KMS-11 (cell line): ENCODE measurements at regions not wholly inside any gene's neighbourhood (a gene's known extent, or its start where the extent isn't known, plus 50 kb on each side); places are given as distances from the start of the nearest gene placed in this dataset.
"Not testable (repeated sequence)": the region's sequence is repeated elsewhere in the genome, so short reads cannot be mapped to it uniquely, and the experiment has no call there.

Source experiments
- H2AFZ ChIP-seq: fragments of 200-600 bp; sonication (generic); 2 replicates; pipeline ENCODE4 v1.6.1; 2016; ENCODE audit warnings: antibody characterized with exemption, mixed run types, low read depth
- H3K27ac ChIP-seq: fragments of 200-600 bp; sonication (generic); 2 replicates; pipeline ENCODE4 v1.6.1; 2016; ENCODE audit warnings: mild to moderate bottlenecking, mixed run types
- H3K27me3 ChIP-seq: fragments of 200-600 bp; sonication (generic); 2 replicates; pipeline ENCODE4 v1.6.1; 2017; ENCODE audit warnings: mild to moderate bottlenecking, low read depth, mixed run types, moderate library complexity; ENCODE audit not compliant: insufficient read depth
- H3K36me3 ChIP-seq: fragments of 200-600 bp; sonication (generic); 2 replicates; pipeline ENCODE4 v1.6.1; 2017; ENCODE audit warnings: mild to moderate bottlenecking, mixed run types; ENCODE audit not compliant: insufficient read depth
- H3K4me1 ChIP-seq: fragments of 200-600 bp; sonication (generic); 2 replicates; pipeline ENCODE4 v1.6.1; 2016; ENCODE audit warnings: mild to moderate bottlenecking, low read depth, mixed run types; ENCODE audit not compliant: poor library complexity, severe bottlenecking
- H3K4me2 ChIP-seq: fragments of 200-600 bp; sonication (generic); 2 replicates; pipeline ENCODE4 v1.7.0; 2016; ENCODE audit warnings: mild to moderate bottlenecking, mixed run types
- H3K4me3 ChIP-seq: fragments of 200-600 bp; sonication (generic); IDR thresholded peaks from 2 replicates; pipeline ENCODE4 v1.6.1; 2017; ENCODE audit warnings: low read depth, low read length, mixed read lengths; ENCODE audit not compliant: insufficient read depth
- H3K79me2 ChIP-seq: fragments of 200-600 bp; sonication (generic); 2 replicates; pipeline ENCODE4 v1.6.1; 2016; ENCODE audit warnings: low read depth, mixed run types; ENCODE audit not compliant: insufficient read depth
- H3K9ac ChIP-seq: fragments of 200-600 bp; sonication (generic); 2 replicates; pipeline ENCODE4 v1.6.1; 2016; ENCODE audit warnings: mild to moderate bottlenecking, mixed run types
- H4K20me1 ChIP-seq: fragments of 200-600 bp; sonication (generic); 2 replicates; pipeline ENCODE4 v1.6.1; 2016; ENCODE audit warnings: mild to moderate bottlenecking, mixed run types; ENCODE audit not compliant: insufficient read depth

DNA sequence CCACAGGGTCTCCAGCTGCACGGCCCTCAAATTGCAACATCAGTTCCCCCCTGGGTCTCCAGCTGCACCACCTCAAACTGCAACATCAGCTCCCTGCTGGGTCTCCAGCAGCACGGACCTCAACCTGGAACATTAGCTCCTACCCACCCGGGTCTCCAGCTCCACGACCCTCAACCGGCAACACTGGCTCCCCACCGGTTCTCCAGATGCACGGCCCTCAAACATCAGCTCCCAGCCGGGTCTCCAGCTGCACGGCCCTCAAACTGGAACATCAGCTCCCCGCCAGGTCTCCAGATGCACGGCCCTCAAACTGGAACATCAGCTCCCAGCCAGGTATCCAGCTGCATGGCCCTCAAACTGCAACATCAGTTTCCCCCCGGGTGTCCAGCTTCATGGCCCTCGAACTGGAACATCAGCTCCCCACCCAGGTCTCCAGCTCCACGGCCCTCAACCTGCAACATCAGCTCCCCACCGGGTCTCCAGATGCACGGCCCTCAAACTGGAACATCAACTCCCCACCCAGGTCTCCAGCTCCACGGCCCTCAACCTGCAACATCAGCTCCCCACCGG is 94.6 kb upstream of the LPCAT1 start:
- H3K27me3 ChIP-seq, H2AFZ ChIP-seq, H3K4me1 ChIP-seq, H3K79me2 ChIP-seq, H4K20me1 ChIP-seq, H3K9ac ChIP-seq, H3K4me3 ChIP-seq, H3K36me3 ChIP-seq, H3K27ac ChIP-seq, H3K4me2 ChIP-seq: not testable (repeated sequence)

DNA sequence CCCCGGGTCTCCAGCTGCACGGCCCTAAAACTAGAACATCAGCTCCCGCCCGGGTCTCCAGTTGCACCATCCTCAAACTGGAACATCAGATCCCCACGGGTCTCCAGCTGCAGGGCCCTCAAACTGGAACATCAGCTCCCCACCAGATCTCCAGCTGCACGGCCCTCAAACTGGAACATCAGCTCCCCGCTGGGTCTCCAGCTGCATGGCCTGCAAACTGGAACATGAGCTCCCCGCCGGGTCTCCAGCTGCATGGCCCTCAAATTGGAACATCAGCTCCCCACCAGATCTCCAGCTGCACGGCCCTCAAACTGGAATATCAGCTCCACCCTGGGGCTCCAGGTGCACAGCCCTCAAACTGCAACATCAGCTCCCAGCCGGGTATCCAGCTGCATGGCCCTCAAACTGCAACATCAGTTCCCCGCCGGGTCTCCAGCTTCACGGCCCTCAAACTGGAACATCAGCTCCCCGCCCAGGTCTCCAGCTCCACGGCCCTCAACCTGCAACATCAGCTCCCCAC is 93.5 kb upstream of the LPCAT1 start:
- not testable (repeated sequence) for H3K4me1 ChIP-seq, H3K9ac ChIP-seq, H3K36me3 ChIP-seq, H3K4me2 ChIP-seq, H4K20me1 ChIP-seq, H3K27me3 ChIP-seq, H3K27ac ChIP-seq, H3K4me3 ChIP-seq, H3K79me2 ChIP-seq, H2AFZ ChIP-seq

DNA sequence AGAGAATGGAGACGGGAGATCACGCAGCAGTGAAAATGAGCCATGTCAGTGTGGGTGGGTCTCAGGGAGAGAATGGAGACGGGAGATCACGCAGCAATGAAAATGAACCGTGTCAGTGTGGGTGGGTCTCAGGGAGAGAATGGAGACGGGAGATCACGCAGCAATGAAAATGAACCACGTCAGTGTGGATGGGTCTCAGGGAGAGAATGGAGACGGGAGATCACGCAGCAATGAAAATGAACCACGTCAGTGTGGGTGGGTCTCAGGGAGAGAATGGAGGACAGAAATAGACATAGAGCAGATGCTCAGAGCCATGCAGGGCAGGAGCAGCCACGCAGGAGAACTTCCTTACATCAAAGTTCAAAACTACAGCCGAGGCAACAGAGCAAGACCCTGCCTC is 89.8 kb upstream of the LPCAT1 start:
- not testable (repeated sequence) for H2AFZ ChIP-seq, H3K4me2 ChIP-seq, H3K4me3 ChIP-seq, H3K4me1 ChIP-seq, H3K27ac ChIP-seq, H3K79me2 ChIP-seq, H3K36me3 ChIP-seq, H3K9ac ChIP-seq, H4K20me1 ChIP-seq, H3K27me3 ChIP-seq

DNA sequence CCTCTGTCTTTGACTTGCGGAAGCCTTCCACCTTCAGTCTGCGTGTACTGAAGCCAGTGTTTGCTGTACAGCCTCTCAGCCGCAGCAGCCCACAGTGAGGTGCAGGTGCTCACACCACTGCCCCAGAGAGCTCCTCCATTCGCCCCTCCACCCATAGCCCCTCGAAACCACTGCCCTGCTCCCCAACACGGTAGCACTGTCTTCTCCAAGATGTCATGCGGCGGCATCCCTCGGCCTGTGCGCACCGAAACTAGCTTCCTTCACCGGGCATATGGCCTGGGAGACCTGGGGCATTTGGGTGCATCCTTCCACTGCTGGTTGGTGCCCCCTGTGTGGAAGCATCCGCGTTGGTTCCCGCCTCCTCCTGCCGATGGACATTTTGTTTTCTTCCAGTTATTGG is 86.8 kb upstream of the LPCAT1 start:
- not testable (repeated sequence) for H3K9ac ChIP-seq, H3K79me2 ChIP-seq, H3K27ac ChIP-seq, H2AFZ ChIP-seq, H3K4me1 ChIP-seq, H3K4me3 ChIP-seq, H4K20me1 ChIP-seq, H3K36me3 ChIP-seq, H3K4me2 ChIP-seq, H3K27me3 ChIP-seq

DNA sequence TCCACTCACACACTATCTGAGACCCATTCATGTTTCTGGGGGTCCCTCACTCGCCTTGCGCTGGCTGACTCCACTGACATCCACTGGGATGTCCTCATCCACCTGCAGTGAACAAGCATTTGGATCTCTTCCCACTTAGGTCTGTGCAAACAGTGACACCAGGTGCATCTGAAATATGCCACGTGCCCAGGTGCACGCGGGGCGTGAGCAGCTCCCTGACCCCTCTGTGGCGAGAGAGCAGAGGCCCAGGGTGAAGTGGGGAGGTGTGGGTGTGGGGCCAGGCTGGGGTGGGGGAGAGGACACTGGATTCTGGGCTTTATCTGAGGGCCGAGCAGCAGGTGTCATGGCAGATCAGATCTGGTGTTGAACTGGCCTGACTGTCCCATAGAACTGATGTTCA is 85.4 kb upstream of the LPCAT1 start:
- not testable (repeated sequence) for H2AFZ ChIP-seq, H3K4me1 ChIP-seq, H3K4me2 ChIP-seq, H3K36me3 ChIP-seq, H4K20me1 ChIP-seq, H3K9ac ChIP-seq, H3K79me2 ChIP-seq, H3K27ac ChIP-seq, H3K4me3 ChIP-seq, H3K27me3 ChIP-seq

- H2AFZ ChIP-seq, H3K27ac ChIP-seq, H3K9ac ChIP-seq, H4K20me1 ChIP-seq, H3K4me2 ChIP-seq, H3K36me3 ChIP-seq, H3K27me3 ChIP-seq, H3K79me2 ChIP-seq, H3K4me1 ChIP-seq, H3K4me3 ChIP-seq: not testable (repeated sequence)
Observed at GRCh38 chr5:1608336-1608735, 84.6 kb upstream of the LPCAT1 start.

- not testable (repeated sequence) for H3K27ac ChIP-seq, H3K79me2 ChIP-seq
Observed at GRCh38 chr5:1606951-1607350, 83.2 kb upstream of the LPCAT1 start.

GRCh38 chr5:1603916-1604315 is 80.2 kb upstream of the LPCAT1 start:
- H3K27ac ChIP-seq, H3K79me2 ChIP-seq, H3K36me3 ChIP-seq, H3K4me2 ChIP-seq, H3K4me1 ChIP-seq, H3K27me3 ChIP-seq, H4K20me1 ChIP-seq, H3K4me3 ChIP-seq, H2AFZ ChIP-seq, H3K9ac ChIP-seq: not testable (repeated sequence)

More at GRCh38 chr5:1606951-1607350, 83.2 kb upstream of the LPCAT1 start:
- H4K20me1 ChIP-seq, H2AFZ ChIP-seq, H3K27me3 ChIP-seq, H3K4me1 ChIP-seq, H3K9ac ChIP-seq, H3K4me3 ChIP-seq, H3K4me2 ChIP-seq, H3K36me3 ChIP-seq: not testable (repeated sequence)

GRCh38 chr5:1601565-1601964 is 77.8 kb upstream of the LPCAT1 start:
- not testable (repeated sequence) for H3K9ac ChIP-seq, H3K4me1 ChIP-seq, H3K79me2 ChIP-seq, H3K27me3 ChIP-seq, H3K36me3 ChIP-seq, H3K27ac ChIP-seq, H2AFZ ChIP-seq, H3K4me2 ChIP-seq, H3K4me3 ChIP-seq, H4K20me1 ChIP-seq

DNA sequence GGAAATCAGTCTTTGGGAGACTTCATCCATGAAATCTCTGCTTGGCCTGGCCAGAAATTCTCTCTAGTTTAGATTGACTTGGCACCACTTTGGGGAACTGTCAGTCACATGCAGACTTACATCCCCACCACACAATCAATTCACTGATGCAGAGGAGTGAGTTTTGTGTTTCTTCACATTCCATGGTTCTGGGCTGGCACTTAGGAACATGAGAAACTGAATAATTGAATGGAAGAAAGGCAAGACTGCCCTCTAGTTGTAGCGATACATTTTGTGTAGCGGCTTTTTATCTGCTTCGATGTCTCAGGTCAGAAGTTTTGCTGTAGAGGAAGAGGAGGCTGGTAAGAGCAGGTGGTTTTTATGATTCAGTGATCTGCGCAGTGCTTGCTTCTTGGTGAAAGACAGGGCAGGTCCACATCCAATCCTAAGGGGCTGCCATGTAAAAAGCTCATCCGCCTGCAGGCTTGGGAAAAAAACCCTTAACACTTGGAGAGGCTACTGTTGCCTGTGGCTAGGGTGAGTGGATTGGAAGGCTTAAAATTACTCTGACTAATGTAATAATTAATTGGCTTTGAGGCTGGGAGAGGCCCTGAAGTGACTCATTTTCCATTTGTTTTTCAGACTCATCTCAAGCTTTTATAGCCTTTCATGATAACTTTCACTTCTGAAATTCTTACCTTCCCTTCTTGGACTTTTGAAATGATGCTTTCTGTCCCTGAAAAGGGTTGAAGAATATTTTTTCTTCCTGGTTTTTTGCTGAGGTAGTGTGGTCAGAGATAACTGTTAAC is 75.4 kb upstream of the LPCAT1 start:
- H4K20me1 ChIP-seq, H2AFZ ChIP-seq, H3K27ac ChIP-seq, H3K27me3 ChIP-seq, H3K9ac ChIP-seq, H3K79me2 ChIP-seq, H3K4me1 ChIP-seq, H3K36me3 ChIP-seq, H3K4me2 ChIP-seq, H3K4me3 ChIP-seq: not testable (repeated sequence)
